Fibroblast of lung (primary cell): ENCODE measurements at regions not wholly inside any gene's neighbourhood (a gene's known extent, or its start where the extent isn't known, plus 50 kb on each side); places are given as distances from the start of the nearest gene placed in this dataset.

ENCODE experiments used
- DNase-seq, 2 donors: peaks; one replicate each; pipeline versions ENCODE4 v3.0.0 to v3.0.0-alpha.2; 2010; ENCODE audit warnings: low read depth in 2 of 2
- H2AFZ ChIP-seq: 2 replicates; pipeline ENCODE4 v1.5.1; 2012; ENCODE audit warnings: low read length, control low read depth, inconsistent platforms
- H3K27ac ChIP-seq: 2 replicates; pipeline ENCODE4 v1.5.1; 2011; ENCODE audit warnings: low read length, control low read depth; ENCODE audit not compliant: insufficient read depth
- H3K27me3 ChIP-seq: 2 replicates; pipeline ENCODE4 v1.5.1; 2011; ENCODE audit warnings: mild to moderate bottlenecking, low read length; ENCODE audit not compliant: control insufficient read depth, insufficient read depth
- H3K36me3 ChIP-seq: 2 replicates; pipeline ENCODE4 v1.5.1; 2011; ENCODE audit warnings: low read length; ENCODE audit not compliant: control insufficient read depth, insufficient read depth
- H3K4me1 ChIP-seq: 2 replicates; pipeline ENCODE4 v1.5.1; 2011; ENCODE audit warnings: low read length; ENCODE audit not compliant: control insufficient read depth, insufficient read depth; ENCODE audit errors: extremely low read depth
- H3K4me2 ChIP-seq: 2 replicates; pipeline ENCODE4 v1.5.1; 2011; ENCODE audit warnings: low read length, control low read depth; ENCODE audit not compliant: insufficient read depth; ENCODE audit errors: extremely low read depth
- H3K4me3 ChIP-seq, 4 experiments: fragments of 200-600 bp in 1 of 4; sonication (generic) in 1 of 4; replicated peaks in 1 of 4; 2 replicates each; pipeline ENCODE4 v1.5.1; 2011 to 2016; ENCODE audit warnings: low read length in 4 of 4, low read depth in 3 of 4, mild to moderate bottlenecking in 3 of 4, control low read depth in 2 of 4, inconsistent platforms in 1 of 4, mixed read lengths in 1 of 4; ENCODE audit not compliant: insufficient read depth in 1 of 4; ENCODE audit errors: control extremely low read depth in 1 of 4
- H3K79me2 ChIP-seq: 2 replicates; pipeline ENCODE4 v1.5.1; 2012; ENCODE audit warnings: mild to moderate bottlenecking, low read length, inconsistent platforms; ENCODE audit not compliant: control insufficient read depth, insufficient read depth
- H3K9ac ChIP-seq: 2 replicates; pipeline ENCODE4 v1.5.1; 2011; ENCODE audit warnings: mild to moderate bottlenecking, low read length, control low read depth; ENCODE audit not compliant: insufficient read depth
- H3K9me3 ChIP-seq: 2 replicates; pipeline ENCODE4 v1.5.1; 2012; ENCODE audit warnings: low read depth, low read length; ENCODE audit not compliant: control insufficient read depth, insufficient read depth
- H4K20me1 ChIP-seq: 2 replicates; pipeline ENCODE4 v1.5.1; 2011; ENCODE audit warnings: low read length; ENCODE audit not compliant: control insufficient read depth, insufficient read depth; ENCODE audit errors: extremely low read depth
- EZH2 ChIP-seq: IDR thresholded peaks from 2 replicates; pipeline ENCODE4 v1.5.1; 2012; ENCODE audit warnings: low read length, control low read depth, mild to moderate bottlenecking; ENCODE audit errors: missing control alignments
- TF ChIP-seq, protein P1 (sequence below), 2 donors: IDR thresholded peaks in 1 of 2; conservative IDR thresholded peaks in 1 of 2; 1 replicate in 1 of 2; 2 replicates in 1 of 2; pipeline ENCODE4 v1.5.1; 2011 to 2012; ENCODE audit warnings: low read length in 2 of 2, control low read depth in 1 of 2, inconsistent platforms in 1 of 2, low read depth in 1 of 2, mild to moderate bottlenecking in 1 of 2

DNA sequence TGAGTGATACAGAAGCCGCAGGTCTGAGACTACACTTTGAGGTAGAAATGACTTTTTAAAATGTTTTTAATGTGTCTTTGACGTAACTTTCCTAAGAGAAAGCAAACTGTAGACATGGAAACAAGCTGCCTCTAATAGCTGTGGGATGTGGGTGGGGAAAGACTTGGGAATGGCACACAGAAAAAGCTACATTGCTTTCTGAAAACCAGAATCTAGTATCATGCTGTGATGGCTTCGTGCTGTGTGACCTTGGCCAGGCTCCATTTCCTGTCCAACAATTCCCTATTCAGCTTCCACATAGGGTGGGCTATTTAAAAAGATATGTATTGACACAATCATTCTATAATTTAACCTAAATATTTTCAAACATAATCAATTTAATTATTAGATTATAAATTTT is 909.1 kb downstream of the NCAM2 start:
- H3K9ac ChIP-seq: no peak overlapping the region
- H4K20me1 ChIP-seq: no peaks in the 10 kb centered on the region
- no peaks in the 10 kb centered on the region for H3K9me3 ChIP-seq
- no peak for TF ChIP-seq EZH2
- TF ChIP-seq, protein P1, sequence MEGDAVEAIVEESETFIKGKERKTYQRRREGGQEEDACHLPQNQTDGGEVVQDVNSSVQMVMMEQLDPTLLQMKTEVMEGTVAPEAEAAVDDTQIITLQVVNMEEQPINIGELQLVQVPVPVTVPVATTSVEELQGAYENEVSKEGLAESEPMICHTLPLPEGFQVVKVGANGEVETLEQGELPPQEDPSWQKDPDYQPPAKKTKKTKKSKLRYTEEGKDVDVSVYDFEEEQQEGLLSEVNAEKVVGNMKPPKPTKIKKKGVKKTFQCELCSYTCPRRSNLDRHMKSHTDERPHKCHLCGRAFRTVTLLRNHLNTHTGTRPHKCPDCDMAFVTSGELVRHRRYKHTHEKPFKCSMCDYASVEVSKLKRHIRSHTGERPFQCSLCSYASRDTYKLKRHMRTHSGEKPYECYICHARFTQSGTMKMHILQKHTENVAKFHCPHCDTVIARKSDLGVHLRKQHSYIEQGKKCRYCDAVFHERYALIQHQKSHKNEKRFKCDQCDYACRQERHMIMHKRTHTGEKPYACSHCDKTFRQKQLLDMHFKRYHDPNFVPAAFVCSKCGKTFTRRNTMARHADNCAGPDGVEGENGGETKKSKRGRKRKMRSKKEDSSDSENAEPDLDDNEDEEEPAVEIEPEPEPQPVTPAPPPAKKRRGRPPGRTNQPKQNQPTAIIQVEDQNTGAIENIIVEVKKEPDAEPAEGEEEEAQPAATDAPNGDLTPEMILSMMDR (conservative IDR thresholded peaks at IDR 0.05 in 1 of 2, IDR thresholded peaks at IDR 0.05 in 1 of 2; ENCODE audit: low read depth in 1 of 2, low read length in 2 of 2): no peak
- H2AFZ ChIP-seq: no peak overlapping the region
- no peak for DNase-seq
- no peaks in the 10 kb centered on the region for H3K79me2 ChIP-seq
- H3K4me3 ChIP-seq: no peak overlapping the region
- no peak overlapping the region for H3K27ac ChIP-seq
- no peaks in the 10 kb centered on the region for H3K4me1 ChIP-seq
- H3K27me3 ChIP-seq: no peaks in the 10 kb centered on the region
- H3K4me2 ChIP-seq: no peak overlapping the region
- no peaks in the 10 kb centered on the region for H3K36me3 ChIP-seq

DNA sequence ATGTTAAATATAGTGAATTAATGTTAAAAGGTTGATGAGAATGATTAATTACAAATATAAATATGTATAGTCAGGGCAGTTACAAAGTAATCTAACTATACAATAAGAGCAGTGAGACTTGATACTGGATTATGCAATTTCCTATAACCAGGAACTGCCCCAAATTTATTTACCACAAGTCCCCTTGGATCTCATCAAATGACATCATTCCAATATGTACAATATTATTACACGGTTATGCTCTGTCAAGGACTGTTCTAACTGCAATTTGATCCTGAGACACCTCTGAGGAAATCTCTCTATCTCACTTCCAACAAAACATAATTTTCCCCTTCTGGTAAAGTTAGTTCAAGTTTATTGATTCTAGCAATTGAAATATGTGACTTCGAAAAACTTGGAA is 917.6 kb downstream of the NCAM2 start:
- Histone ChIP-seq H3K4me3 (no peak overlapping the region), H3K9ac (no peak overlapping the region), H3K79me2 (no peaks in the 10 kb centered on the region), H3K4me1 (no peaks in the 10 kb centered on the region), H3K4me2 (no peak overlapping the region), H3K27ac (no peak overlapping the region), H2AFZ (no peak overlapping the region), H4K20me1 (no peaks in the 10 kb centered on the region), H3K9me3 (no peaks in the 10 kb centered on the region), H3K27me3 (no peaks in the 10 kb centered on the region), H3K36me3 (no peaks in the 10 kb centered on the region)
- DNase-seq: no peak
- no peak for TF ChIP-seq EZH2
- TF ChIP-seq, protein P1 (conservative IDR thresholded peaks at IDR 0.05 in 1 of 2, IDR thresholded peaks at IDR 0.05 in 1 of 2; ENCODE audit: low read depth in 1 of 2, low read length in 2 of 2): no peak

DNA sequence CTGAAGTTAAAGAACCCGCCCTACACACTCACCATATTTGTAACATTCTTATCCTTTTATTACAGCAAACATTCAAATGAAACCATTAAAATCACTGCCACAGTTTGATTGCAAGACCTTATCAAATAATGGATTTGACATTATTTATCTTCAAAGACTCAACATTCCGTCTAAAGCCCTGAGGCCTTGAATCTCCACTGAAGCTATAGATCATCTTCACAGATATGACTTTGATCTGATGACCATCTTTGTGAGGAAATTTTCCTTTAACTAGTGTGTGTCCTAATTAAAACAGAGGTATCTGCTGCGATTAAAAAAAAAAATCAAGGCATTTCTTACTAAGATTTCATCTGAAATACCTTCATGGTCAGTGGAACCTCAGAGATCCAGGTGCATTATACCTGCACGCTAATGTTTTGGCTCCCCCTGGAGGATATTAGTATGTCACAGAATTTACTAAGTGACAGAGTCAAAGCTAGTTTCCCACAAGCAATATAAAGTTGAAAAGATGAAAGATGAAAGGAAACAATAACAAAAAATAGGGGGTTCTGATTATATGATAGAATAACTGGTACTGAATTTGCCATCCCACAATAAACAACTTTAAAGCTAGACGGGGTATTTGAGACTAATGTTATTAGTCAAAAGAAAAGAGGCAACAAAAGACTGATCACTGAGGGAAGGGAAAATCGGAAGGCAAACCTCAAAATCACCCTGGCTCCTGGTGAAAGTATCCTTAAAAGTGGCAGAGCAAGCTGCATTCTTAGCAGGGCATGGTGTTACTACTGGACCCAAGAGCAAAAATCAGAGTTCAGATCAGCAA is 923.4 kb downstream of the NCAM2 start:
- Histone ChIP-seq H3K79me2 (no peaks in the 10 kb centered on the region), H3K36me3 (no peaks in the 10 kb centered on the region), H3K4me3 (no peak overlapping the region), H3K4me2 (no peak overlapping the region), H3K27ac (no peak overlapping the region), H3K9me3 (no peaks in the 10 kb centered on the region), H3K27me3 (no peaks in the 10 kb centered on the region), H3K4me1 (no peaks in the 10 kb centered on the region), H2AFZ (no peak overlapping the region), H3K9ac (no peak overlapping the region), H4K20me1 (no peaks in the 10 kb centered on the region)
- TF ChIP-seq, protein P1 (conservative IDR thresholded peaks at IDR 0.05 in 1 of 2, IDR thresholded peaks at IDR 0.05 in 1 of 2; ENCODE audit: low read depth in 1 of 2, low read length in 2 of 2): peak; percentile 5 to 60
- TF ChIP-seq EZH2: no peak
- DNase-seq: peak; percentile 28 to 37
